CD4-positive, CD25-positive, alpha-beta regulatory T cell (primary cell): ENCODE measurements at regions not wholly inside any gene's neighbourhood (a gene's known extent, or its start where the extent isn't known, plus 50 kb on each side); places are given as distances from the start of the nearest gene placed in this dataset.
A peak's percentile ranks its signal among the peaks of the same experiment; 100 is the strongest.

Experiments used
- ATAC-seq, 2 donors: fragments of 150-1000 bp; cut with Tn5 transposase; one replicate each; pipeline ENCODE4 v1.10.0; 2021; ENCODE audit warnings: low read depth in 2 of 2, moderate number of reproducible peaks in 2 of 2, moderate library complexity in 1 of 2
- DNase-seq, 3 donors: peaks; one replicate each; pipeline versions ENCODE4 v3.0.0 to v3.0.0-alpha.2; 2012 to 2022; ENCODE audit warnings: mixed read lengths in 1 of 3
- H3K27ac ChIP-seq: one replicate; pipeline ENCODE4 v1.7.0; 2013; ENCODE audit warnings: mild to moderate bottlenecking, low read length; ENCODE audit not compliant: insufficient read depth, poor library complexity, severe bottlenecking
- H3K27me3 ChIP-seq: one replicate; pipeline ENCODE4 v1.7.0; 2013; ENCODE audit warnings: low read length; ENCODE audit not compliant: control insufficient read depth, insufficient read depth
- H3K36me3 ChIP-seq: one replicate; pipeline ENCODE4 v1.7.0; 2013; ENCODE audit warnings: mild to moderate bottlenecking, low read length, moderate library complexity; ENCODE audit not compliant: control insufficient read depth, insufficient read depth
- H3K4me1 ChIP-seq: 2 replicates; pipeline ENCODE4 v1.7.0; 2013; ENCODE audit warnings: mild to moderate bottlenecking, low read length; ENCODE audit not compliant: insufficient read depth, control insufficient read depth, poor library complexity, severe bottlenecking
- H3K4me3 ChIP-seq: one replicate; pipeline ENCODE4 v1.7.0; 2013; ENCODE audit warnings: low read depth, mild to moderate bottlenecking, low read length, moderate library complexity
- H3K9me3 ChIP-seq, 2 experiments: 1 replicate in 1 of 2; 2 replicates in 1 of 2; pipeline ENCODE4 v1.7.0; 2013; ENCODE audit warnings: low read length in 2 of 2, mild to moderate bottlenecking in 1 of 2, moderate library complexity in 1 of 2; ENCODE audit not compliant: control insufficient read depth in 2 of 2
- H3K27ac Mint-ChIP-seq, 3 donors: one replicate each; pipeline ENCODE4 v1.8.0; 2020 to 2022; ENCODE audit warnings: mild to moderate bottlenecking in 3 of 3, mixed read lengths in 3 of 3, moderate library complexity in 2 of 3
- H3K27me3 Mint-ChIP-seq: one replicate; pipeline ENCODE4 v1.8.0; 2022; ENCODE audit warnings: mild to moderate bottlenecking, mixed read lengths
- H3K36me3 Mint-ChIP-seq: one replicate; pipeline ENCODE4 v1.8.0; 2020; ENCODE audit warnings: mixed read lengths
- H3K4me1 Mint-ChIP-seq, 4 donors: one replicate each; pipeline ENCODE4 v1.8.0; 2020 to 2022; ENCODE audit warnings: mixed read lengths in 4 of 4, mild to moderate bottlenecking in 1 of 4
- H3K4me3 Mint-ChIP-seq, 4 donors: one replicate each; pipeline ENCODE4 v1.8.0; 2020 to 2022; ENCODE audit warnings: mild to moderate bottlenecking in 4 of 4, mixed read lengths in 4 of 4, moderate library complexity in 3 of 4
- H3K9me3 Mint-ChIP-seq, 7 donors: one replicate each; pipeline ENCODE4 v1.8.0; 2020 to 2022; ENCODE audit warnings: mixed read lengths in 7 of 7, mild to moderate bottlenecking in 3 of 7, moderate library complexity in 2 of 7

DNA sequence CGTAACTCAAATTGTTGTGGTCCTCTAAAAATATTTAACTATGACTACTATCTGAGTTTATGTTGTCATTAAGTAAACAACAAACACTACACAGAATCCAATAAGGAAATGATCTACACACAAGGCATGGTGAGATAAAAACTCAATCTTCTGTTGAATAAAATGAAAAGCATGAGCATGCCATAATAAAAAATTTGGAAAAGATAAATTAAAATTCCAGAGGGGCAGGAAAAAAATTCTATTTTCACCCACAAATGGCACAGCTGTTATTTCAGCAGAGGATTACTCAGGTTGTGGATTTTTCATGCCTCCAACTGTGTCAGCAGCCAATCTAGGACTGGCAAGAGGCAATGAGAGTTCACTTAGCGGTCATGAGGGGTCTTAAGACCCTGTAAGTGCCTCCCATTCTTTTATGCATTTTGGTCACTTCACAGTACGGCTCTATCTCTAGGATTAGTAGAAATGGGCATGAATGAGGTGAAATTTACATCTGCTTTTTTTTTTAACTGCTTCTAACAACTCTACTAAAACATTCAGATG, 639.8 kb upstream of the DIPK2B start:
- H3K4me1 ChIP-seq, result peaks cover 8% of the 10 kb centered on the region
- H3K27me3 ChIP-seq, result no peaks in the 10 kb centered on the region
- no peak overlapping the region for H3K4me3 Mint-ChIP-seq
- peak overlapping the region in 1 of 3 donors; percentile 76 for H3K27ac Mint-ChIP-seq
- no peaks in the 10 kb centered on the region for H3K27me3 Mint-ChIP-seq
- no peak overlapping the region for H3K4me3 ChIP-seq
- ATAC-seq, result no peak
- no peaks in the 10 kb centered on the region for H3K36me3 ChIP-seq
- no peak for DNase-seq
- peaks cover 16 to 28% (median 20%) of the 10 kb centered on the region in 4 donors for H3K4me1 Mint-ChIP-seq
- H3K36me3 Mint-ChIP-seq, result no peaks in the 10 kb centered on the region
- H3K9me3 Mint-ChIP-seq, result peaks cover 0 to 2% (median 0%) of the 10 kb centered on the region in 7 donors
- H3K9me3 ChIP-seq, result no peaks in the 10 kb centered on the region
- no peak overlapping the region for H3K27ac ChIP-seq

- no peaks in the 10 kb centered on the region for H3K27me3 ChIP-seq
- no peak for DNase-seq
- H3K4me3 Mint-ChIP-seq, result peak overlapping the region; percentile 1 to 53 (median 10)
- H3K9me3 Mint-ChIP-seq, result no peaks in the 10 kb centered on the region
- peak overlapping the region; percentile 0 to 87 (median 82) for H3K27ac Mint-ChIP-seq
- H3K36me3 Mint-ChIP-seq, result peaks cover 3% of the 10 kb centered on the region
- peaks cover 7% of the 10 kb centered on the region for H3K4me1 ChIP-seq
- no peak overlapping the region for H3K27ac ChIP-seq
- ATAC-seq, result no peak
- H3K36me3 ChIP-seq, result no peaks in the 10 kb centered on the region
- H3K4me3 ChIP-seq, result peak overlapping the region; percentile 47
- no peaks in the 10 kb centered on the region for H3K9me3 ChIP-seq
- no peaks in the 10 kb centered on the region for H3K27me3 Mint-ChIP-seq
- H3K4me1 Mint-ChIP-seq, result peaks cover 3 to 28% (median 12%) of the 10 kb centered on the region in 4 donors
Observed at GRCh38 chrX:45830343-45830742, 629.7 kb upstream of the DIPK2B start.

GRCh38 chrX:45824471-45824870, 623.8 kb upstream of the DIPK2B start:
- DNase-seq, result peak in 1 of 3 donors; percentile 24
- Mint-ChIP-seq H3K27me3 (no peaks in the 10 kb centered on the region), H3K4me1 (peaks cover 2 to 12% (median 6%) of the 10 kb centered on the region in 4 donors), H3K9me3 (no peaks in the 10 kb centered on the region), H3K4me3 (no peak overlapping the region), H3K27ac (peak overlapping the region in 1 of 3 donors; percentile 23), H3K36me3 (peaks cover 3% of the 10 kb centered on the region)
- peak; percentile 52 to 63 for ATAC-seq
- no peak overlapping the region for H3K4me3 ChIP-seq
- peaks cover 4% of the 10 kb centered on the region for H3K4me1 ChIP-seq
- H3K27ac ChIP-seq, result no peak overlapping the region
- H3K36me3 ChIP-seq, result no peaks in the 10 kb centered on the region
- H3K27me3 ChIP-seq, result no peaks in the 10 kb centered on the region
- no peaks in the 10 kb centered on the region for H3K9me3 ChIP-seq

DNA sequence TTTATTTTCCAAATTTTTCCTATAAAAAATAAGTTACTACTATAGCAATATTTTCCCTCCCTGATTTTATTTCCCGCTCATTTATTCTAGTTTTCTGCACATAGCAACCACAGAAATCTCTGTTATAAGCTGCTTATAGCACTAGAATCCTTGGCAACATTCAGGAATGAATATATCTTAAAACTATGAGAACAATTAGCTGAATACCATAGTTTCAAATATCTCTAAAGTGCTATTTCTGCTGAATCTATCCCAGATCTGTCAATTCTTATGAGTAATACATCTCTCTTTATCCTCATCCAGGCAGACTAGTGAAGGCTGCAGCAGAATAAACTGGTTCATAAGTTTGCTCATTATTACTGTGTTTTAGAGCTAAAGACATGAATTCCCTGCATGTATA, 622.9 kb upstream of the DIPK2B start:
- Mint-ChIP-seq H3K27me3 (no peaks in the 10 kb centered on the region), H3K4me1 (peaks cover 2 to 17% (median 6%) of the 10 kb centered on the region in 4 donors), H3K27ac (no peak overlapping the region), H3K4me3 (no peak overlapping the region), H3K9me3 (peaks cover 0 to 1% (median 0%) of the 10 kb centered on the region in 7 donors), H3K36me3 (peaks cover 3% of the 10 kb centered on the region)
- Histone ChIP-seq H3K27me3 (no peaks in the 10 kb centered on the region), H3K27ac (no peak overlapping the region), H3K36me3 (no peaks in the 10 kb centered on the region), H3K4me1 (peaks cover 4% of the 10 kb centered on the region), H3K9me3 (no peaks in the 10 kb centered on the region), H3K4me3 (no peak overlapping the region)
- ATAC-seq, result no peak
- no peak for DNase-seq

DNA sequence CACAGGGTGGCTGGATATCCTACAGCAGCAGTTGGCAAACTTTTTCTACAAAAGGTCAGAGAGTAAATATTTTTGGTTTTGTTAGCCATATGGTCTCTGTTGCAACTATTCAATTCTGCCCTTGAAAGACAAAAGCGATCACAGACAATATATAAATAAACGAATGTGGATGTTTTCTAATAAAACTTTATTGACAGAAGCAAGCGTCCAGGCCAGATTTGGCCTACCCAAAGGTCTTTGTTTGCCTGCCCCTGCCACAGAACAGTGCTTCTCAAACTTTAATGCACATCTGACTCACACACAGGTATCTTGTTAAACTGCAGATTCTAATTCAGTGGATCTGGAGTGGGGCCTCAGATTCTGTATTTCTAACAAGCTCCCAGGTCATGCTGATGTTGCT, 621.4 kb upstream of the DIPK2B start:
- H3K4me3 Mint-ChIP-seq, result no peak overlapping the region
- Histone ChIP-seq H3K27me3 (no peaks in the 10 kb centered on the region), H3K4me1 (peaks cover 4% of the 10 kb centered on the region), H3K27ac (no peak overlapping the region), H3K4me3 (no peak overlapping the region), H3K36me3 (no peaks in the 10 kb centered on the region), H3K9me3 (no peaks in the 10 kb centered on the region)
- peaks cover 3% of the 10 kb centered on the region for H3K36me3 Mint-ChIP-seq
- H3K27ac Mint-ChIP-seq, result no peak overlapping the region
- no peaks in the 10 kb centered on the region for H3K27me3 Mint-ChIP-seq
- ATAC-seq (no peak), DNase-seq (no peak)
- peaks cover 2 to 12% (median 6%) of the 10 kb centered on the region in 4 donors for H3K4me1 Mint-ChIP-seq
- peaks cover 0 to 1% (median 0%) of the 10 kb centered on the region in 7 donors for H3K9me3 Mint-ChIP-seq

- Histone ChIP-seq H3K9me3 (no peaks in the 10 kb centered on the region), H3K36me3 (no peaks in the 10 kb centered on the region), H3K27ac (no peak overlapping the region), H3K27me3 (no peaks in the 10 kb centered on the region), H3K4me3 (no peak overlapping the region), H3K4me1 (no peaks in the 10 kb centered on the region)
- ATAC-seq (no peak), DNase-seq (no peak)
- Mint-ChIP-seq H3K27me3 (no peaks in the 10 kb centered on the region), H3K27ac (no peak overlapping the region), H3K4me1 (peaks cover 0 to 5% (median 2%) of the 10 kb centered on the region in 4 donors), H3K4me3 (no peak overlapping the region), H3K9me3 (peaks cover 0 to 1% (median 0%) of the 10 kb centered on the region in 7 donors), H3K36me3 (no peaks in the 10 kb centered on the region)
Observed at GRCh38 chrX:45818913-45819312, 618.2 kb upstream of the DIPK2B start.

GRCh38 chrX:45815441-45815840, 614.8 kb upstream of the DIPK2B start:
- Mint-ChIP-seq H3K4me3 (no peak overlapping the region), H3K4me1 (peaks cover 0 to 29% (median 20%) of the 10 kb centered on the region in 4 donors), H3K36me3 (no peaks in the 10 kb centered on the region), H3K27me3 (no peaks in the 10 kb centered on the region), H3K27ac (no peak overlapping the region), H3K9me3 (peaks cover 0 to 1% (median 0%) of the 10 kb centered on the region in 7 donors)
- Histone ChIP-seq H3K27ac (no peak overlapping the region), H3K4me1 (peaks cover 4% of the 10 kb centered on the region), H3K4me3 (no peak overlapping the region), H3K36me3 (no peaks in the 10 kb centered on the region), H3K27me3 (no peaks in the 10 kb centered on the region), H3K9me3 (no peaks in the 10 kb centered on the region)
- no peak for ATAC-seq
- DNase-seq, result no peak

DNA sequence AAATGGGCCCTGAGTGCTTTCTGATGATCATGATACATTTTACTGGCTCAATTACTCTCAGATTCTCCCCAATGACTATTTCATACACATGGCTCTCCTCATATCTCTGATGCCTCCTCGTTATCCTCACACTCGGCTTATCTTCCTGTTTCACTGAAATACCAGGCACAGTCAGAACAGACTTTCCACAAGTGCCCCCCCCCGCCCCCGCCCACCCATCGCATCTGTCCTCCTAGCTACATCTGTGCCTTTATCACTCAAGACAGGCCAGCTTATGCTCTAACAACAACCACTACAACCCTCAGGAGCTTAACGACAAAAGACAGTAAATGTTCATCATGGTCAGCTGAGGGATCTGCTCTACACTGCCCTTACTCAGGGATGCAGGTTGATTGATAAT, 610.6 kb upstream of the DIPK2B start:
- peaks cover 6 to 56% (median 31%) of the 10 kb centered on the region in 4 donors for H3K4me1 Mint-ChIP-seq
- H3K36me3 Mint-ChIP-seq, result no peaks in the 10 kb centered on the region
- Histone ChIP-seq H3K4me3 (no peak overlapping the region), H3K4me1 (peaks cover 16% of the 10 kb centered on the region), H3K27me3 (no peaks in the 10 kb centered on the region), H3K9me3 (no peaks in the 10 kb centered on the region), H3K36me3 (no peaks in the 10 kb centered on the region), H3K27ac (no peak overlapping the region)
- ATAC-seq (no peak), DNase-seq (no peak)
- no peaks in the 10 kb centered on the region for H3K27me3 Mint-ChIP-seq
- H3K9me3 Mint-ChIP-seq, result no peaks in the 10 kb centered on the region
- H3K27ac Mint-ChIP-seq, result peak overlapping the region in 2 of 3 donors; percentile 8 to 27
- peak overlapping the region in 1 of 4 donors; percentile 34 for H3K4me3 Mint-ChIP-seq
